SH-SY5Y (cell line): ENCODE measurements at regions not wholly inside any gene's neighbourhood (a gene's known extent, or its start where the extent isn't known, plus 50 kb on each side); places are given as distances from the start of the nearest gene placed in this dataset.

Source experiments
- GATA2 ChIP-seq: IDR thresholded peaks from 2 replicates; pipeline ENCODE4 v1.6.1; 2011; ENCODE audit warnings: mild to moderate bottlenecking, low read depth, low read length
- GATA3 ChIP-seq: IDR thresholded peaks from 2 replicates; pipeline ENCODE4 v1.6.1; 2011; ENCODE audit warnings: low read depth, mild to moderate bottlenecking, low read length, moderate library complexity

- TF ChIP-seq GATA2: no peak
- TF ChIP-seq GATA3: no peak
Observed at GRCh38 chr17:36722121-36722902, 120.9 kb downstream of the MRM1 start.
